ENCODE measurements at regions not wholly inside any gene's neighbourhood (a gene's known extent, or its start where the extent isn't known, plus 50 kb on each side); places are given as distances from the start of the nearest gene placed in this dataset.

- Histone ChIP-seq H3K9me3 (ENCODE audit: low read length) (no peaks in the 10 kb centered on the region), H3K27me3 (ENCODE audit: insufficient read depth, low read length, poor library complexity, severe bottlenecking) (no peaks in the 10 kb centered on the region), H3K4me1 (ENCODE audit: insufficient read depth, low read length) (peaks cover 9% of the 10 kb centered on the region), H3K27ac (ENCODE audit: low read depth, low read length) (no peak overlapping the region), H3K4me3 (ENCODE audit: low read length) (no peak overlapping the region), H3K36me3 (ENCODE audit: insufficient read depth, low read length) (no peaks in the 10 kb centered on the region)
- no peak overlapping the region for H3K4me3 Mint-ChIP-seq
- CTCF ChIA-PET: no interaction called here
- no peaks in the 10 kb centered on the region for H3K9me3 Mint-ChIP-seq
- DNase-seq: no peak
- peaks cover 10 to 20% (median 15%) of the 10 kb centered on the region in 3 donors for H3K4me1 Mint-ChIP-seq
- H3K27ac Mint-ChIP-seq: no peak overlapping the region
- POLR2A ChIA-PET: no interaction called here
- H3K36me3 Mint-ChIP-seq: no peaks in the 10 kb centered on the region
- peaks cover 0 to 4% of the 10 kb centered on the region in 2 donors for H3K27me3 Mint-ChIP-seq
These were observed 53.5 kb upstream of the USP3 start for GRCh38 chr15:63450884-63451225.

GRCh38 chr15:63451671-63452315, 52.6 kb upstream of the USP3 start:
- Mint-ChIP-seq H3K4me1 (peaks cover 2 to 10% (median 6%) of the 10 kb centered on the region in 3 donors), H3K27ac (peak overlapping the region in 1 of 8 donors; percentile 9), H3K27me3 (peaks cover 0 to 4% of the 10 kb centered on the region in 2 donors), H3K36me3 (no peaks in the 10 kb centered on the region), H3K9me3 (no peaks in the 10 kb centered on the region), H3K4me3 (no peak overlapping the region)
- no peak overlapping the region for H3K27ac ChIP-seq (ENCODE audit: low read depth, low read length)
- H3K4me1 ChIP-seq (ENCODE audit: insufficient read depth, low read length): peaks cover 1% of the 10 kb centered on the region
- ChIA-PET CTCF (no interaction called here), POLR2A (no interaction called here)
- no peaks in the 10 kb centered on the region for H3K9me3 ChIP-seq (ENCODE audit: low read length)
- no peaks in the 10 kb centered on the region for H3K36me3 ChIP-seq (ENCODE audit: insufficient read depth, low read length)
- no peak for DNase-seq
- no peaks in the 10 kb centered on the region for H3K27me3 ChIP-seq (ENCODE audit: insufficient read depth, low read length, poor library complexity, severe bottlenecking)
- no peak overlapping the region for H3K4me3 ChIP-seq (ENCODE audit: low read length)

GRCh38 chr15:63452552-63453136, 51.7 kb upstream of the USP3 start:
- Histone ChIP-seq H3K36me3 (ENCODE audit: insufficient read depth, low read length) (no peaks in the 10 kb centered on the region), H3K4me1 (ENCODE audit: insufficient read depth, low read length) (no peaks in the 10 kb centered on the region), H3K4me3 (ENCODE audit: low read length) (no peak overlapping the region), H3K9me3 (ENCODE audit: low read length) (no peaks in the 10 kb centered on the region), H3K27ac (ENCODE audit: low read depth, low read length) (no peak overlapping the region), H3K27me3 (ENCODE audit: insufficient read depth, low read length, poor library complexity, severe bottlenecking) (no peaks in the 10 kb centered on the region)
- no peak for DNase-seq
- H3K27me3 Mint-ChIP-seq: peaks cover 0 to 6% of the 10 kb centered on the region in 2 donors
- peaks cover 0 to 3% (median 0%) of the 10 kb centered on the region in 3 donors for H3K4me1 Mint-ChIP-seq
- no peaks in the 10 kb centered on the region for H3K36me3 Mint-ChIP-seq
- H3K9me3 Mint-ChIP-seq: no peaks in the 10 kb centered on the region
- POLR2A ChIA-PET: no interaction called here
- H3K27ac Mint-ChIP-seq: peak overlapping the region in 1 of 8 donors; percentile 35
- no peak overlapping the region for H3K4me3 Mint-ChIP-seq
- CTCF ChIA-PET: interaction anchor here (2.4 kb wide), 1 partner anchor 14 kb away, joined by 7 read pairs; no protein-coding TSS in a partner anchor

GRCh38 chr15:63453186-63453905, 51.0 kb upstream of the USP3 start:
- no peak overlapping the region for H3K27ac ChIP-seq (ENCODE audit: low read depth, low read length)
- Mint-ChIP-seq H3K4me3 (no peak overlapping the region), H3K27me3 (peaks cover 0 to 6% of the 10 kb centered on the region in 2 donors), H3K4me1 (no peaks in the 10 kb centered on the region), H3K27ac (peak overlapping the region in 3 of 8 donors; percentile 12 to 63 (median 51)), H3K9me3 (no peaks in the 10 kb centered on the region), H3K36me3 (no peaks in the 10 kb centered on the region)
- no peaks in the 10 kb centered on the region for H3K27me3 ChIP-seq (ENCODE audit: insufficient read depth, low read length, poor library complexity, severe bottlenecking)
- H3K9me3 ChIP-seq (ENCODE audit: low read length): no peaks in the 10 kb centered on the region
- H3K4me3 ChIP-seq (ENCODE audit: low read length): no peak overlapping the region
- POLR2A ChIA-PET: no interaction called here
- no peaks in the 10 kb centered on the region for H3K36me3 ChIP-seq (ENCODE audit: insufficient read depth, low read length)
- DNase-seq: no peak
- no peaks in the 10 kb centered on the region for H3K4me1 ChIP-seq (ENCODE audit: insufficient read depth, low read length)
- CTCF ChIA-PET: interaction anchor here (2.4 kb wide), 1 partner anchor 13 kb away, joined by 7 read pairs; no protein-coding TSS in a partner anchor

- H3K27ac Mint-ChIP-seq: no peak overlapping the region
- no peaks in the 10 kb centered on the region for H3K36me3 Mint-ChIP-seq
These were observed 49.7 kb upstream of the USP3 start for GRCh38 chr15:63454503-63455211.

More at GRCh38 chr15:63454503-63455211, 49.7 kb upstream of the USP3 start:
- H3K27ac ChIP-seq (ENCODE audit: low read depth, low read length): no peak overlapping the region
- Mint-ChIP-seq H3K9me3 (no peaks in the 10 kb centered on the region), H3K4me1 (no peaks in the 10 kb centered on the region), H3K4me3 (no peak overlapping the region), H3K27me3 (peaks cover 0 to 4% of the 10 kb centered on the region in 2 donors)
- no peak for DNase-seq
- H3K4me1 ChIP-seq (ENCODE audit: insufficient read depth, low read length): no peaks in the 10 kb centered on the region
- ChIA-PET CTCF (interaction anchor here (2.4 kb wide), 1 partner anchor 12 kb away, joined by 7 read pairs; no protein-coding TSS in a partner anchor), POLR2A (no interaction called here)
- no peaks in the 10 kb centered on the region for H3K27me3 ChIP-seq (ENCODE audit: insufficient read depth, low read length, poor library complexity, severe bottlenecking)
- H3K36me3 ChIP-seq (ENCODE audit: insufficient read depth, low read length): no peaks in the 10 kb centered on the region
- no peaks in the 10 kb centered on the region for H3K9me3 ChIP-seq (ENCODE audit: low read length)
- H3K4me3 ChIP-seq (ENCODE audit: low read length): no peak overlapping the region
